ENCODE measurements at regions not wholly inside any gene's neighbourhood (a gene's known extent, or its start where the extent isn't known, plus 50 kb on each side); places are given as distances from the start of the nearest gene placed in this dataset.
"Not testable (repeated sequence)": the region's sequence is repeated elsewhere in the genome, so short reads cannot be mapped to it uniquely, and the experiment has no call there.

DNA sequence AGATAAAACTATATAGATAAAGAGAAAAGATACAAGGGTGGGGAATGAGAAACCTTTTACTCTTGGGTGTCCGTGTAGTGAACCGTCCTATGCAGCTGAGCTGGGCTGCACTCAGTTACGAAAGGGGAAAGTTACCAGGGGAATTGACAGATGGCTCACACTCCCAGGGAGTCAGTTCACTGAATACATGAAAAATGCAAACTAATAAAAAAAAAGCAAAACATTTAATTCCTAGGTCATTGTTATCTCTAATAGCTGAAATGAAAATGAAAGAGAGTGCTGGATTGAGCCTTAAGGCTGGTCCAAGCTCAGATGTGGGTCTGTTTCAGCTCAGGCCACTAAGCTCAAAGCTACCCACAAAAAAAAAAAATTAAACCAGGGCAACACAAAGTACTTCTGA lies 138.0 kb downstream of the THBS2 start:
- Histone ChIP-seq H3K4me1 (ENCODE audit: control insufficient read depth in 1 of 2, insufficient read depth in 2 of 2, low read length in 2 of 2) (no peaks in the 10 kb centered on the region), H3K27me3 (ENCODE audit: low read depth, low read length) (no peaks in the 10 kb centered on the region), H3K9me3 (ENCODE audit: control insufficient read depth in 1 of 2, low read length in 2 of 2) (no peaks in the 10 kb centered on the region), H3K36me3 (ENCODE audit: control insufficient read depth in 1 of 2, insufficient read depth in 2 of 2, low read length in 2 of 2) (no peaks in the 10 kb centered on the region), H3K27ac (ENCODE audit: low read length) (no peak overlapping the region), H3K4me3 (ENCODE audit: low read depth in 1 of 2, low read length in 2 of 2) (no peak overlapping the region)

DNA sequence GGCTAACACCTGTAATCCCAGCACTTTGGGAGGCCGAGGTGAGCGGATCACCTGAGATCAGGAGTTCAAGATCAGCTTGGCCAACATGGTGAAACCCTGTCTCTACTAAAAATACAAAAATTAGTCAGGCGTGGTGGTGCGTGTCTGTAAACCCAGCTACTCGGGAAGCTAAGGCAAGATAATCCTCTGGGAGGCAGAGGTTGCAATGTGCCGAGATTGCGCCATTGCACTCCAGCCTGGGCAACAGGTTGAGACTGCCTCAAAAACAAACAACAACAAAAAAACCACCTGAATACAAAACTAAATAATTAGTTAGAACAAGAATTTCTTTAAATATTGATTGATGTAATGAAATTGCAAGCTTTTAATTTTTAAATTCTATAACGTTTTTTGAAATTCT lies 139.0 kb downstream of the THBS2 start:
- not testable (repeated sequence) for H3K27me3 ChIP-seq (ENCODE audit: low read depth, low read length); H3K4me3 ChIP-seq (ENCODE audit: low read depth in 1 of 2, low read length in 2 of 2); H3K9me3 ChIP-seq (ENCODE audit: control insufficient read depth in 1 of 2, low read length in 2 of 2); H3K27ac ChIP-seq (ENCODE audit: low read length); H3K4me1 ChIP-seq (ENCODE audit: control insufficient read depth in 1 of 2, insufficient read depth in 2 of 2, low read length in 2 of 2); H3K36me3 ChIP-seq (ENCODE audit: control insufficient read depth in 1 of 2, insufficient read depth in 2 of 2, low read length in 2 of 2)

DNA sequence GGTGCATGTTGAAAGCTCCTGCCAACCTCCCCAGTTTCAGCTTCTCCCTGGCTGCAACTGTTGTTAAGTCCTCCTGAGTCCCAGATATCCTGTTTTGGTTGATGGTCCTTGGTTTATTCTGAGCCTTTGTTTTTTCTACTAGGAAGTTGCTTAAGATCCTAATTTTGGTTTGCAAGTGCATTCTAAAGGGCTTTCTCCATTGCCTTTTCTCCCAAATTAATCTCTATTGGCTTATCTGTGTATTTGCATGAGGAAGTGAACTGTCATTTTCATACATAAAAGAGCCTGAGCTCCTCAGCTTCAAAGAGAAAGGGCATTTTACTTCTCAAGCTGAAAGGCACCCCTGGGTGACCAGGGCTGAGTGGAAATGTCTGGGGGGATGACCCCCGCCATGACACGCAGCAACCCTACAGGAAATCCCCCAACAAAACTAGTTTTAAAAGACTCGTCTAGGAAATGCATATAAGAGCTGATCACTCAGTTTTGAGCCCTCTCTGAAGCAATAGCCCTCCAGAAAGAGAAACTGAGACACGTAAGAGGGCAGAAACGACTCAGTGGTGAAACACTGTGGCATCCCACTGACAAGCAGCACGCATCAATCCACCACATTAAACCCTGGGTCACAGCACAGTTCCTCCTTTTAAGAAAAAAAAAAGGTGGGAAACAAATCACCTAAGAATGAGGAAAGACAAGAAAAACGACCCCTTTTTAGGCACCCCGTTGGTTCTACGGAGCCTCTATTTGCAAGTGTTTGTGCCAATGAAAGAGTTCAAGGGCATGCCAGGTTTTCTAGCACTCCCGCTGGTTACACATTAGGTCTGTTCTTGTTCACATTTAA lies 140.9 kb downstream of the THBS2 start:
- Histone ChIP-seq H3K36me3 (ENCODE audit: control insufficient read depth in 1 of 2, insufficient read depth in 2 of 2, low read length in 2 of 2) (no peaks in the 10 kb centered on the region), H3K4me1 (ENCODE audit: control insufficient read depth in 1 of 2, insufficient read depth in 2 of 2, low read length in 2 of 2) (no peaks in the 10 kb centered on the region), H3K27me3 (ENCODE audit: low read depth, low read length) (no peaks in the 10 kb centered on the region), H3K9me3 (ENCODE audit: control insufficient read depth in 1 of 2, low read length in 2 of 2) (no peaks in the 10 kb centered on the region), H3K4me3 (ENCODE audit: low read depth in 1 of 2, low read length in 2 of 2) (no peak overlapping the region), H3K27ac (ENCODE audit: low read length) (no peak overlapping the region)

DNA sequence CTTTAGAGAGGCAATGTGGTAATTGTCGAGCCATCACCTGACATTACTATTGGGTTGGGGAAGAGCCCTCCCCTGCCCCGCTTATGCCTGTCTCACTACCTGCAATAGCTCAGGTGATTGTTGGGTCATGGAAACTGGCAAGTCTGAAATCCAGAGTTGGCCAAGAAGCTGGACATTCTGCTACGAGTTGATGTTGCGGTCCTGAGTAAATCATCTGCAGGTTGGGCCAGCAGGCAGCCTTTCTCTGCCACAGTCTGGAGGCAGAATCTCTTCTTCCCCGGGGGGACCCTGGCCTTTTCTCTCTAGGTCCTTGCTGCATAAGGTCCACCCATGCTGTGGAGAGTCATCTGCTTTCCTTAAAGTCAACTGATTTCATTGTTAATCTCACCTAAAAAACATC lies 142.4 kb downstream of the THBS2 start:
- no peaks in the 10 kb centered on the region for H3K4me1 ChIP-seq (ENCODE audit: control insufficient read depth in 1 of 2, insufficient read depth in 2 of 2, low read length in 2 of 2)
- no peak overlapping the region for H3K27ac ChIP-seq (ENCODE audit: low read length)
- H3K9me3 ChIP-seq (ENCODE audit: control insufficient read depth in 1 of 2, low read length in 2 of 2) = no peaks in the 10 kb centered on the region
- H3K27me3 ChIP-seq (ENCODE audit: low read depth, low read length) = no peaks in the 10 kb centered on the region
- H3K36me3 ChIP-seq (ENCODE audit: control insufficient read depth in 1 of 2, insufficient read depth in 2 of 2, low read length in 2 of 2) = no peaks in the 10 kb centered on the region
- H3K4me3 ChIP-seq (ENCODE audit: low read depth in 1 of 2, low read length in 2 of 2) = no peak overlapping the region

DNA sequence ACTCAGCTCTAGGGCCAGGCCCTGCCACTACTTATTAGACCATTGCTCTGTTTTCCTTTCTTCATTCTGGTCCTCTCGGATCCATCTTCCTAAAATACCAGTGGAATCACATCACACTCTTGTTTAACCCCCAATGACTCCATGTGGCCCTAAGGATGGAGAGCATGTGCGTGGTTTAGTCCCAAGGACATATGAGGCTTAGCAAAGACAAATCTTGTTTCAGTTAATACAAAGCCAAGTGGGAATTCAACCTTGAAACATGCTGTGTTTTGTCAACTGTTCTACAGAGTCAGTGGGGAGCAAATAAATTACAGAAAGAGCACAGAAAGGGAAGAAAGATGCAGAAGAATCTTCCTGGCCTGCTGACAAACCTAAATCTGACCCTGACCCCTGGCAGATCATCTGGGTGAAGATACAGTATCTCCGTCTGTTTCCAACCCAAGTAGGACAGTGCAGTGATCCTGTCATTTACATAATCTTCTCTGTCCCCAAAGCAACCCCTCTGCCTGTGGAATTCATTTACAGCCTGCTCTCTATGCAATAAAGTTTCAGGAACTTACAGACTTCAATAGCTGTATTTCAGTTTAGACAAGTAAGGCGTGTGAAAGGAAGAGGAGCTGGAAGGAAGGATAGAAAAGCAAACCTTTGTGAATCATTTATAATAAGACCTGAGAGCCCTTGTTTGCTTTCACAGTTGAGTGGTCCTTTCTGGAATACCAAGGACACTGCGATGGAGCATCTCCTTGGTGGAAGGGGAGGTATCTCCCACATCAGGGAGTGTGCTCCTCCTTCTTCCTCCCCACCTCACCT lies 144.0 kb downstream of the THBS2 start:
- H3K27ac ChIP-seq (ENCODE audit: low read length) = no peak overlapping the region
- H3K4me1 ChIP-seq (ENCODE audit: control insufficient read depth in 1 of 2, insufficient read depth in 2 of 2, low read length in 2 of 2) = no peaks in the 10 kb centered on the region
- no peaks in the 10 kb centered on the region for H3K27me3 ChIP-seq (ENCODE audit: low read depth, low read length)
- H3K4me3 ChIP-seq (ENCODE audit: low read depth in 1 of 2, low read length in 2 of 2) = no peak overlapping the region
- H3K36me3 ChIP-seq (ENCODE audit: control insufficient read depth in 1 of 2, insufficient read depth in 2 of 2, low read length in 2 of 2) = no peaks in the 10 kb centered on the region
- no peaks in the 10 kb centered on the region for H3K9me3 ChIP-seq (ENCODE audit: control insufficient read depth in 1 of 2, low read length in 2 of 2)

DNA sequence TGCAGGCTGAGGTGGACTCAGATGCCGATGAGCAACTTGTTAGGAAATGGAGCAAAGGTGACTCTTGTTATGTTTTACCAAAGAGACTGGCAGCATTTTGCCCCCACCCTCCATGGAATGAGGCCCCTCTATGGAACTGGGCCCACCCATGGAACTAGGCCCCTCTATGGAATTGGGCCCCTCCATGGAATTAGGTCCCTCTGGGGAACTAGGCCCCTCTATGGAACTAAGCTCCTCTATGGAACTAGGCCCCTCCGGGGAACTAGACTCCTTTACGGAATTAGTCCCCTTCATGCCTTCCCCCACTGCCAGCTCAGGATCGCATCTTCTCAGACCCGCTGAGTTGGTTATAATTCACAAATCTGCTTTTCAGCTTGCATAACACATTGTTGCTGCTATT lies 144.9 kb downstream of the THBS2 start:
- H3K36me3 ChIP-seq (ENCODE audit: control insufficient read depth in 1 of 2, insufficient read depth in 2 of 2, low read length in 2 of 2) = no peaks in the 10 kb centered on the region
- H3K4me1 ChIP-seq (ENCODE audit: control insufficient read depth in 1 of 2, insufficient read depth in 2 of 2, low read length in 2 of 2) = no peaks in the 10 kb centered on the region
- no peak overlapping the region for H3K4me3 ChIP-seq (ENCODE audit: low read depth in 1 of 2, low read length in 2 of 2)
- H3K27me3 ChIP-seq (ENCODE audit: low read depth, low read length) = no peaks in the 10 kb centered on the region
- no peak overlapping the region for H3K27ac ChIP-seq (ENCODE audit: low read length)
- no peaks in the 10 kb centered on the region for H3K9me3 ChIP-seq (ENCODE audit: control insufficient read depth in 1 of 2, low read length in 2 of 2)

DNA sequence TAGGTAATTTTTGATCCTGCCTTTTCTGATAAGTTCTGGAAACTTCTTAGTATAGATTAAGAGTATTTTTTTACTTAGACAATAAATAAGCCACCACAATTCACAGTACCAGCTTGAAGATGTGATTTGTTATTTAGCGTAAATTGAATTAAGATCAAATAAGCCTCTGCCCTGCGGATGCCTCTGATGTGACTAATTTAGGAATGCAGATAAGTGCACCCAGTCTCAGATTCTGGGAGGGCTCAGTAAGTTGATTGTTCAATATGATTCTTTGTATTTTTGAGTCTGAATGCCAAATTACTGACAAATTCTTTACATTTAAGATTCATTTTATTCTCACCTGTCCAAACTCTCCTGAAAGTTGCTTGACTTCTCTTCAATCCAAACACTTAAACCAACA lies 147.5 kb downstream of the THBS2 start:
- Histone ChIP-seq H3K4me1 (ENCODE audit: control insufficient read depth in 1 of 2, insufficient read depth in 2 of 2, low read length in 2 of 2) (no peaks in the 10 kb centered on the region), H3K27me3 (ENCODE audit: low read depth, low read length) (no peaks in the 10 kb centered on the region), H3K4me3 (ENCODE audit: low read depth in 1 of 2, low read length in 2 of 2) (no peak overlapping the region), H3K27ac (ENCODE audit: low read length) (no peak overlapping the region), H3K36me3 (ENCODE audit: control insufficient read depth in 1 of 2, insufficient read depth in 2 of 2, low read length in 2 of 2) (no peaks in the 10 kb centered on the region), H3K9me3 (ENCODE audit: control insufficient read depth in 1 of 2, low read length in 2 of 2) (no peaks in the 10 kb centered on the region)

DNA sequence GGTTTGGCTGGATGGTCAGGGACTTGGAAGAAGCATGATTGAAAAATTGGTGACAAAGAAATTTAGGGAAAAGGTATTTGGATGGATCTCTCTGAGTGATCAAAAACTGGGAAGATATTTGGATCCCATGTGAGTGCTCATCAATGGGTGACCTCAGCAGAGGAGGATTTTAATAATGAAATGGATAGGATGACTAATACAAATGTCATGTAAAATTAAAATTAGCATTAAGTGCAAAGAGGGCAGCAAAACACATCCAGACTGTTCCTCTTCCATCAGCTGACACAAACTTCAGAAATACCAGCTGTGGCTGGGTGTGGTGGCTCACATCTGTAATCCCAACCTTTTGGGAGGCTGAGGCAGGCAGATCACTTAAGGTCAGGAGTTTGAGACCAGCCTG lies 151.7 kb downstream of the THBS2 start:
- Histone ChIP-seq H3K27ac (ENCODE audit: low read length) (no peak overlapping the region), H3K4me1 (ENCODE audit: control insufficient read depth in 1 of 2, insufficient read depth in 2 of 2, low read length in 2 of 2) (no peaks in the 10 kb centered on the region), H3K27me3 (ENCODE audit: low read depth, low read length) (no peaks in the 10 kb centered on the region), H3K36me3 (ENCODE audit: control insufficient read depth in 1 of 2, insufficient read depth in 2 of 2, low read length in 2 of 2) (no peaks in the 10 kb centered on the region), H3K4me3 (ENCODE audit: low read depth in 1 of 2, low read length in 2 of 2) (no peak overlapping the region), H3K9me3 (ENCODE audit: control insufficient read depth in 1 of 2, low read length in 2 of 2) (no peaks in the 10 kb centered on the region)

DNA sequence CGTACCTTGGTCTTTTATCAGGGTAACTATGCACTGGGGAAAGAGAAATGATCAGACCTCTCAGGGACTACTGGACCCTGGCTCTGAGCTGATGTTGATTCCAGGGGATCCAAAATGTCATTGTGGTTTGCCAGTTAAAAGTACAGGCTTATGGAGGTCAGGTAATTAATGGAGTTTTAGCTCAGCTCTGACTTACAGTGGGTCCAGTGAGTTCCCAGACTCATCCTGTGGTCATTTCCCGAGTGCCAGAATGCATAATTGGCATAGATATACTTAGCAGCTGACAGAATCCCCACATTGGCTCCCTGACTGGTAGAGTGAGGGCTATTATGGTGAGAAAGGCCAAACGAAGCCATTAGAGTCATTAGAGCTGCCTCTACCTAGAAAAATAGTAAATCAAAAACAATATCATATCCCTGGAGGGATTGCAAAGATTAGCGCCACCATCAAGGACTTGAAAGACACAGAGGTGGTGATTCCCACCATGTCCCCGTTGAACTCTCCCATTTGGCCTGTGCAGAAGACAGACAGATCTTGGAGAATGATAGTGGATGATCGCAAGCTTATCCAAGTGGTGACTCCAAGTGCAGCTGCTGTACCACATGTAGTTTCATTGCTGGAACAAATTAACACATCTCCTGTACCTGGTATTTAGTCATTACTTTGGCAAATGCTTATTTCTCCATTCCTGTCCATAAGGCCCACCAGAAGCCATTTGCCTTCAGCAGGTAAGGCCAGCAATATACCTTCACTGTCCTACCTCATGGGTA lies 152.4 kb downstream of the THBS2 start:
- Histone ChIP-seq H3K27me3 (ENCODE audit: low read depth, low read length) (no peaks in the 10 kb centered on the region), H3K4me3 (ENCODE audit: low read depth in 1 of 2, low read length in 2 of 2) (no peak overlapping the region), H3K9me3 (ENCODE audit: control insufficient read depth in 1 of 2, low read length in 2 of 2) (no peaks in the 10 kb centered on the region), H3K4me1 (ENCODE audit: control insufficient read depth in 1 of 2, insufficient read depth in 2 of 2, low read length in 2 of 2) (no peaks in the 10 kb centered on the region), H3K36me3 (ENCODE audit: control insufficient read depth in 1 of 2, insufficient read depth in 2 of 2, low read length in 2 of 2) (no peaks in the 10 kb centered on the region), H3K27ac (ENCODE audit: low read length) (no peak overlapping the region)

DNA sequence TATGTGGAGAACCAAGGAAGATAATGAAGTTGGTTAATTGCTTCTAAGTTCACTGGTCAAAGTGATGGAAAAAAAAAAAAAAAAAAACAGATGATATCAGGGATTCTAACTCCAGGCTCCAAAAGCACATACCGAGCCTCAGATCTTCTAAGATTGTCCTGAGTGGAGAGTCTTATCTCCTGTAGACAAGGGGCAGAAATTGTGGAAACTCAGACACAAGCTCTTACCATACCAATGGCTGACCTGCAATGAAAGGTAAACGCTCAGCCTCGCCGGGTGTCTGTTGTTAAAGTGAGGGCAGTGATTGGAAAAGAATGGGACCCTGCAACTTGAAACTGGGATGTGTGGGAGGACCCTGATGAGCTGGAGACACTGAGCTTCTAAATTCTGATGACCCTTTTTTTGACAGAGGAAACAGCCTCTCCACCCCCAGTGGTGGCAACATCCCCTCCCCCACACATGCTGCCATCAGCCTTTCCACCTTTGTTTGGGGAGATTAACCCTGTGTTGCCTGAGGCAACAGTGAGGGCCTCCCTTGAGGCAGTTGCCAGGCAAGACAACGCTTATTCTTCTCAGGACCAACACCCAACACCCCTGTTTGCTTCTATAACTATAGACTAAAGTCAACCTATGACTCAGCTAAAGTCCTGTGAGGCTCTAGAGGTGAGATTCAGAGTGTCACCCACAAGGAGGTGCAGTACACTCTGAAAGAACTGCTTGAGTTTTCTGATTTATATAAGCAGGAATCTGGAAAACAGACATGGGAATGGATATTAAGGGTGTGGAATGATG lies 154.0 kb downstream of the THBS2 start:
- Histone ChIP-seq H3K9me3 (ENCODE audit: control insufficient read depth in 1 of 2, low read length in 2 of 2) (no peaks in the 10 kb centered on the region), H3K4me1 (ENCODE audit: control insufficient read depth in 1 of 2, insufficient read depth in 2 of 2, low read length in 2 of 2) (no peaks in the 10 kb centered on the region), H3K4me3 (ENCODE audit: low read depth in 1 of 2, low read length in 2 of 2) (no peak overlapping the region), H3K36me3 (ENCODE audit: control insufficient read depth in 1 of 2, insufficient read depth in 2 of 2, low read length in 2 of 2) (no peaks in the 10 kb centered on the region), H3K27ac (ENCODE audit: low read length) (no peak overlapping the region), H3K27me3 (ENCODE audit: low read depth, low read length) (no peaks in the 10 kb centered on the region)

DNA sequence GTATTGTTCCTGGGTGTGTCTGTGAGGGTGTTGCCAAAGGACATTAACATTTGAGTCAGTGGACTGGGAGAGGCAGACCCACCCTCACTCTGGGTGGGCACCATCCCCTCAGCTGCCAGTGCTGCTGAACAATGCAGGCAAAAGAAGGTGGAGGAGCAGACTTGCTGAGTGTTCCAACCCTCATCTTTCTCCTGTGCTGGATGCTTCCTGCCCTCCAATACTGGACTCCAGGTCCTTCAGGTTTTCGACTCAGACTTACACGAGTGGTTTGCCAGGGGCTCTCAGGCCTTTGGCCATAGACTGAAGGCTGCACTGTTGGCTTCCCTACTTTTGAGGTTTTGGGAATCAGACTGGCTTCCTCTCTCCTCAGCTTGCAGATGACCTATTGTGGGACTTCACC lies 155.0 kb downstream of the THBS2 start:
- not testable (repeated sequence) for H3K27ac ChIP-seq (ENCODE audit: low read length); H3K9me3 ChIP-seq (ENCODE audit: control insufficient read depth in 1 of 2, low read length in 2 of 2)

More for the DNA sequence above, 155.0 kb downstream of the THBS2 start:
- not testable (repeated sequence) for H3K4me3 ChIP-seq (ENCODE audit: low read depth in 1 of 2, low read length in 2 of 2); H3K4me1 ChIP-seq (ENCODE audit: control insufficient read depth in 1 of 2, insufficient read depth in 2 of 2, low read length in 2 of 2); H3K36me3 ChIP-seq (ENCODE audit: control insufficient read depth in 1 of 2, insufficient read depth in 2 of 2, low read length in 2 of 2); H3K27me3 ChIP-seq (ENCODE audit: low read depth, low read length)
